Neural progenitor cell (in vitro differentiated cells): ENCODE measurements at regions not wholly inside any gene's neighbourhood (a gene's known extent, or its start where the extent isn't known, plus 50 kb on each side); places are given as distances from the start of the nearest gene placed in this dataset.

Source experiments
- CTCF ChIP-seq: fragments of 200-600 bp; sonication (generic); IDR thresholded peaks from 2 replicates; pipeline ENCODE4 v1.5.1; 2017; ENCODE audit warnings: antibody characterized with exemption, mild to moderate bottlenecking
- EZH2phosphoT487 ChIP-seq: fragments of 200-600 bp; sonication (generic); IDR thresholded peaks from 2 replicates; pipeline ENCODE4 v1.6.1; 2017; ENCODE audit warnings: antibody characterized with exemption

- TF ChIP-seq CTCF (no peak), EZH2phosphoT487 (no peak)
These were observed 179.7 kb downstream of the RBFOX3 start for GRCh38 chr17:79431175-79431574.
